ENCODE measurements at regions not wholly inside any gene's neighbourhood (a gene's known extent, or its start where the extent isn't known, plus 50 kb on each side); places are given as distances from the start of the nearest gene placed in this dataset.

DNA sequence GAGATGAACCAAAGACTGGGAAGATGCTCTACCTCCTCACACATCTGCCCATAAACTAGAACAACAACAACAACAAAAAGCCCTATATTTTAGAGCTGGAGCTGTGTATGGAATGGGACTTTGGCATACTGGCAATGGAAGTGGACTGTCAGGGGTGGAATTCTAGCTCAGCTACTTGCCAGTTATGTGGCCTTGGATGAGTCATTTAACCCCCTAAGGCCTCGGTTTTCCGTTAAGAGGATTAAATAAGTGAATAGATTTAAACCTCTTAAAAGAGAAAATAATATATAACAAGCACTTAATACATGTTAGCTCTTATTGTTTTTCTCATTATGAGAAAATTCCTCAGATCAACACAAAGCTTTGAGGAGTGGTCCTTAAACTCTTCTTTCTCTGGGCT, 195.0 kb downstream of the KIF18A start:
- TF ChIP-seq, protein P1, sequence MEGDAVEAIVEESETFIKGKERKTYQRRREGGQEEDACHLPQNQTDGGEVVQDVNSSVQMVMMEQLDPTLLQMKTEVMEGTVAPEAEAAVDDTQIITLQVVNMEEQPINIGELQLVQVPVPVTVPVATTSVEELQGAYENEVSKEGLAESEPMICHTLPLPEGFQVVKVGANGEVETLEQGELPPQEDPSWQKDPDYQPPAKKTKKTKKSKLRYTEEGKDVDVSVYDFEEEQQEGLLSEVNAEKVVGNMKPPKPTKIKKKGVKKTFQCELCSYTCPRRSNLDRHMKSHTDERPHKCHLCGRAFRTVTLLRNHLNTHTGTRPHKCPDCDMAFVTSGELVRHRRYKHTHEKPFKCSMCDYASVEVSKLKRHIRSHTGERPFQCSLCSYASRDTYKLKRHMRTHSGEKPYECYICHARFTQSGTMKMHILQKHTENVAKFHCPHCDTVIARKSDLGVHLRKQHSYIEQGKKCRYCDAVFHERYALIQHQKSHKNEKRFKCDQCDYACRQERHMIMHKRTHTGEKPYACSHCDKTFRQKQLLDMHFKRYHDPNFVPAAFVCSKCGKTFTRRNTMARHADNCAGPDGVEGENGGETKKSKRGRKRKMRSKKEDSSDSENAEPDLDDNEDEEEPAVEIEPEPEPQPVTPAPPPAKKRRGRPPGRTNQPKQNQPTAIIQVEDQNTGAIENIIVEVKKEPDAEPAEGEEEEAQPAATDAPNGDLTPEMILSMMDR (IDR thresholded peaks at IDR 0.05) = no peak
- TF ChIP-seq ZFX (IDR thresholded peaks at IDR 0.05; ENCODE audit: borderline replicate concordance) = no peak
